Thyroid gland (tissue), 4 donors: ENCODE measurements at regions not wholly inside any gene's neighbourhood (a gene's known extent, or its start where the extent isn't known, plus 50 kb on each side); places are given as distances from the start of the nearest gene placed in this dataset.

ENCODE experiments used
- CTCF ChIP-seq, 6 experiments: fragments of 200-600 bp in 3 of 6; fragments of 450-650 bp in 3 of 6; sonication (generic) in 3 of 6; IDR thresholded peaks; one replicate each; pipeline ENCODE4 v1.5.1; 2016 to 2019; ENCODE audit warnings: antibody characterized with exemption in 6 of 6, mild to moderate bottlenecking in 2 of 6, inconsistent platforms in 1 of 6, moderate library complexity in 1 of 6
- POLR2A ChIP-seq, 2 donors: fragments of 450-650 bp; IDR thresholded peaks; one replicate each; pipeline ENCODE4 v1.6.1; 2017; ENCODE audit warnings: antibody characterized with exemption in 2 of 2, mild to moderate bottlenecking in 2 of 2, moderate library complexity in 1 of 2

GRCh38 chr2:238659231-238659630 is 188.7 kb upstream of the TWIST2 start:
- TF ChIP-seq CTCF (IDR thresholded peaks at IDR 0.05) (no peak), POLR2A (IDR thresholded peaks at IDR 0.05) (no peak)
